DND-41 (cell line): ENCODE measurements at regions not wholly inside any gene's neighbourhood (a gene's known extent, or its start where the extent isn't known, plus 50 kb on each side); places are given as distances from the start of the nearest gene placed in this dataset.
A peak's percentile ranks its signal among the peaks of the same experiment; 100 is the strongest.

Source experiments
- ATAC-seq: fragments of 200-7000 bp; cut with Tn5 transposase; 3 replicates; pipeline ENCODE4 v1.9.1; 2021; ENCODE audit warnings: low read depth; ENCODE audit not compliant: insufficient read depth
- DNase-seq: peaks from one replicate; pipeline ENCODE4 v3.0.0-alpha.2; 2020
- H2AFZ ChIP-seq: 2 replicates; pipeline ENCODE4 v1.6.0; 2012; ENCODE audit warnings: low read depth, low read length
- H3K27ac ChIP-seq: 2 replicates; pipeline ENCODE4 v1.5.1; 2012; ENCODE audit warnings: low read length, inconsistent platforms
- H3K27me3 ChIP-seq: fragments of 200-600 bp; sonication (generic); 2 replicates; pipeline ENCODE4 v1.6.0; 2012; ENCODE audit warnings: low read length, mild to moderate bottlenecking, inconsistent platforms; ENCODE audit not compliant: insufficient read depth, poor library complexity
- H3K36me3 ChIP-seq: 2 replicates; pipeline ENCODE4 v1.5.1; 2012; ENCODE audit warnings: low read length, inconsistent platforms; ENCODE audit not compliant: insufficient read depth
- H3K4me1 ChIP-seq: 2 replicates; pipeline ENCODE4 v1.5.1; 2012; ENCODE audit warnings: mild to moderate bottlenecking, low read length; ENCODE audit not compliant: insufficient read depth
- H3K4me2 ChIP-seq: 2 replicates; pipeline ENCODE4 v1.6.0; 2012; ENCODE audit warnings: mild to moderate bottlenecking, moderate library complexity, low read length, inconsistent platforms; ENCODE audit not compliant: insufficient read depth
- H3K4me3 ChIP-seq, 2 experiments: fragments of 200-600 bp in 1 of 2; shearing (Covaris generic) in 1 of 2; 2 replicates each; pipeline ENCODE4 v1.5.1; 2012 to 2016; ENCODE audit warnings: inconsistent platforms in 2 of 2, low read length in 2 of 2, mild to moderate bottlenecking in 2 of 2, low read depth in 1 of 2, moderate library complexity in 1 of 2
- H3K79me2 ChIP-seq: 2 replicates; pipeline ENCODE4 v1.6.0; 2012; ENCODE audit warnings: low read length, inconsistent platforms; ENCODE audit not compliant: insufficient read depth
- H3K9ac ChIP-seq: 2 replicates; pipeline ENCODE4 v1.6.0; 2012; ENCODE audit warnings: low read depth, mild to moderate bottlenecking, inconsistent platforms, low read length, moderate library complexity
- H3K9me3 ChIP-seq: 2 replicates; pipeline ENCODE4 v1.5.1; 2012; ENCODE audit warnings: low read length, moderate library complexity, mild to moderate bottlenecking, inconsistent platforms; ENCODE audit not compliant: insufficient read depth, severe bottlenecking
- H4K20me1 ChIP-seq: 2 replicates; pipeline ENCODE4 v1.6.0; 2012; ENCODE audit warnings: low read length; ENCODE audit not compliant: insufficient read depth
- CTCF ChIP-seq: IDR thresholded peaks from 2 replicates; pipeline ENCODE4 v1.5.1; 2012; ENCODE audit warnings: borderline replicate concordance, low read length, moderate library complexity, mild to moderate bottlenecking; ENCODE audit not compliant: poor library complexity, severe bottlenecking; ENCODE audit errors: extremely low read depth
- EZH2 ChIP-seq: IDR thresholded peaks from 3 replicates; pipeline ENCODE4 v1.6.1; 2012; ENCODE audit warnings: borderline replicate concordance, low read depth, mild to moderate bottlenecking, moderate library complexity, low read length, inconsistent platforms; ENCODE audit not compliant: severe bottlenecking

- H3K36me3 ChIP-seq, result no peaks in the 10 kb centered on the region
- H3K4me2 ChIP-seq, result no peak overlapping the region
- no peaks in the 10 kb centered on the region for H3K9me3 ChIP-seq
- ATAC-seq (no peak), DNase-seq (no peak)
- TF ChIP-seq CTCF (peak; percentile 14), EZH2 (no peak)
- no peak overlapping the region for H3K4me3 ChIP-seq
- no peak overlapping the region for H2AFZ ChIP-seq
- no peaks in the 10 kb centered on the region for H4K20me1 ChIP-seq
- no peaks in the 10 kb centered on the region for H3K27me3 ChIP-seq
- H3K4me1 ChIP-seq, result no peaks in the 10 kb centered on the region
- H3K9ac ChIP-seq, result no peak overlapping the region
- no peaks in the 10 kb centered on the region for H3K79me2 ChIP-seq
- H3K27ac ChIP-seq, result no peak overlapping the region
Observed at GRCh38 chr6:12602951-12603672, 113.5 kb upstream of the PHACTR1 start.

DNA sequence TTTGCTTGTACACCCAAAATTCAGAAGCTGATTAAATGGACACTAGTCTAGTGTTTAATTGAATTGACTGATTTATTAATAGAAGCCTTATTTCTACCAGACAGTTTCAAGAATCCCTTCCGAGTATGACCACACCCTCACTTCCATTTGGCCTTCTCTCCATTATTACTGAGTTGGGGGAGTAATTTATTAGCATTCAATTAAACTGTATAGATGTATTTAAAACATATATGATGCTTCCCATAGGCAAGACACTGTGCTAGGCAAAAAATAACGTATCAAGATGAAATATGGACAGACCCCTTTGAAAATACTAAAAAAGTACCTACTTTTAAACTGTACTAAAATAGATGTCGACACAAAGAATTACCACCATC lies 112.9 kb upstream of the PHACTR1 start:
- Histone ChIP-seq H3K79me2 (no peaks in the 10 kb centered on the region), H3K4me2 (no peak overlapping the region), H2AFZ (no peak overlapping the region), H3K9ac (no peak overlapping the region), H3K4me3 (no peak overlapping the region), H3K4me1 (no peaks in the 10 kb centered on the region), H3K27ac (no peak overlapping the region), H3K9me3 (no peaks in the 10 kb centered on the region), H4K20me1 (no peaks in the 10 kb centered on the region), H3K27me3 (no peaks in the 10 kb centered on the region), H3K36me3 (no peaks in the 10 kb centered on the region)
- ATAC-seq (no peak), DNase-seq (no peak)
- no peak for TF ChIP-seq EZH2
- TF ChIP-seq CTCF, result no peak

DNA sequence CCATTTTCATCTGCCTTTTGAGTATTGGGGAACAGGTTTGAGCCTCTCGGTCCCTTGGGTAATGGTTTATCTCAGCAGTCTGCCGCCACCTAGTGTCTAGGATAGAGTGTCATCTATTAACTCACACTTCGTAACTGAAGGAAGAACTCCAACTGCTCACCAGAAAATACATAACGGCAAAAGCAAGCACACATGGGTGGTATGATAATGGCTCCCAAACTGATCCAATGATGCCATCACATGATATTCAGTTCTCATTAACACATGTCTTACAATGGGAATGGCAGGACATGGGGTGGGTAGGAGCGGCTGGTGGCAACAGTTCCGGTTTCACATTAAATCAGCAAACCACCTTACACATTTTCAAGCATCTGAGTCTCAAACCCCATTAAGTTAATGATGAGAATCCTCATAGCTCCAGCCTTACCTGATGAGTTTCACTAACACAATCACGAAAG lies 110.7 kb upstream of the PHACTR1 start:
- Histone ChIP-seq H3K36me3 (no peaks in the 10 kb centered on the region), H3K9ac (no peak overlapping the region), H3K4me2 (no peak overlapping the region), H3K79me2 (no peaks in the 10 kb centered on the region), H3K27me3 (no peaks in the 10 kb centered on the region), H3K9me3 (no peaks in the 10 kb centered on the region), H2AFZ (no peak overlapping the region), H4K20me1 (no peaks in the 10 kb centered on the region), H3K4me3 (no peak overlapping the region), H3K4me1 (no peaks in the 10 kb centered on the region), H3K27ac (no peak overlapping the region)
- ATAC-seq (peak; percentile 87), DNase-seq (peak; percentile 41)
- TF ChIP-seq EZH2 (no peak), CTCF (peak; percentile 79)
